ENCODE measurements at regions not wholly inside any gene's neighbourhood (a gene's known extent, or its start where the extent isn't known, plus 50 kb on each side); places are given as distances from the start of the nearest gene placed in this dataset.

DNA sequence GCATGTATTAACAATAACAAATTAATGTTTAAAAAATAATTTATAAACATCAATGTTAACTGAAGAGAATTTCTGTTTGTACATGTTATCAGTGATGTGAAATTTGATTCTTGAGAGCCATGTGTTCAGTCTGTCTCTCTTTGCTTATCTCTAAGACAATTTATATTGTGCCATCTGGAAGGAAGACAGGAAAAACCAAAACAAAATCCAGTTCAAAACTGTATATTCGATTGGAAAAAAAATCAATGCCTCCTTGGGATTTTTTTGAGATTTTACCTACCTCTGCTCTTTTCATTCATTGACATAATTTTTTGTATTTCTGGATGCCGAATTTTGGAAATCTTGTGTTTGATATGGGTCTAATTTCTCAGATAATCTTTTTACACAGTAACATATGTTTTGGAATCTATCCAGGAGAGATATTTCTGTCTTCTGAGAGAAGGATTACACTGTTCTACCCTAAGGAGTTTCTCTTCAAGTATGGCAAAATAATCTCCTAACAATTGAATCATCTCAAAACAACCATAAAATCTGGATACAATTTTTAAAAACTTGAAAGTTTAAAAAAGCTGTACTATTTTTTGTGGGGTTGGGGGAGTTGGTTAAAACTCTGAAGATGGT is 311.9 kb upstream of the GNAI1 start:
- DNase-seq (ENCODE audit: low read depth), result peak; percentile 52
- TF ChIP-seq, protein P1, sequence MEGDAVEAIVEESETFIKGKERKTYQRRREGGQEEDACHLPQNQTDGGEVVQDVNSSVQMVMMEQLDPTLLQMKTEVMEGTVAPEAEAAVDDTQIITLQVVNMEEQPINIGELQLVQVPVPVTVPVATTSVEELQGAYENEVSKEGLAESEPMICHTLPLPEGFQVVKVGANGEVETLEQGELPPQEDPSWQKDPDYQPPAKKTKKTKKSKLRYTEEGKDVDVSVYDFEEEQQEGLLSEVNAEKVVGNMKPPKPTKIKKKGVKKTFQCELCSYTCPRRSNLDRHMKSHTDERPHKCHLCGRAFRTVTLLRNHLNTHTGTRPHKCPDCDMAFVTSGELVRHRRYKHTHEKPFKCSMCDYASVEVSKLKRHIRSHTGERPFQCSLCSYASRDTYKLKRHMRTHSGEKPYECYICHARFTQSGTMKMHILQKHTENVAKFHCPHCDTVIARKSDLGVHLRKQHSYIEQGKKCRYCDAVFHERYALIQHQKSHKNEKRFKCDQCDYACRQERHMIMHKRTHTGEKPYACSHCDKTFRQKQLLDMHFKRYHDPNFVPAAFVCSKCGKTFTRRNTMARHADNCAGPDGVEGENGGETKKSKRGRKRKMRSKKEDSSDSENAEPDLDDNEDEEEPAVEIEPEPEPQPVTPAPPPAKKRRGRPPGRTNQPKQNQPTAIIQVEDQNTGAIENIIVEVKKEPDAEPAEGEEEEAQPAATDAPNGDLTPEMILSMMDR (IDR thresholded peaks at IDR 0.05; ENCODE audit: insufficient read depth, low read depth, low read length), result no peak
- no peak overlapping the region for H3K4me3 ChIP-seq (ENCODE audit: low read depth, low read length)

DNA sequence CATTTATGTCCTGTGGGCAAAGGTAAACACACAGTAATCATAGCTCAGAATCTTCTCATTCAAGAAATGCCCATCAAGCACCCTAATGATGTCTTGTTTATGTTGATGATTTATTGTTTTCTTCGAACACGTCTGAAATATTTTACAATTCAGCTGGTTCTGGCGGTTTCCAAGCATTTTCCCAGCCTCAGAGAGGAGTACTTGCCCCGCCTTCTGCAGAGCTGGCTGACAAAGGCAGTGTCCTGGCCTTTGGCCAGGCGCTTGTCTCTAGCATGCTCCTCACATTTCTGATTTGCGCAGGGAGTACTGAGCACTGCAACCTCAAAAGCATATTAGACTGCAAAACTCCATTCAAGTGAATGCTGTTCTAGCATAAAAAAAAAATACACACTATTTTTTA is 314.2 kb upstream of the GNAI1 start:
- TF ChIP-seq, protein P1 (IDR thresholded peaks at IDR 0.05; ENCODE audit: insufficient read depth, low read depth, low read length), result no peak
- H3K4me3 ChIP-seq (ENCODE audit: low read depth, low read length), result no peak overlapping the region
- DNase-seq (ENCODE audit: low read depth), result peak; percentile 92

DNA sequence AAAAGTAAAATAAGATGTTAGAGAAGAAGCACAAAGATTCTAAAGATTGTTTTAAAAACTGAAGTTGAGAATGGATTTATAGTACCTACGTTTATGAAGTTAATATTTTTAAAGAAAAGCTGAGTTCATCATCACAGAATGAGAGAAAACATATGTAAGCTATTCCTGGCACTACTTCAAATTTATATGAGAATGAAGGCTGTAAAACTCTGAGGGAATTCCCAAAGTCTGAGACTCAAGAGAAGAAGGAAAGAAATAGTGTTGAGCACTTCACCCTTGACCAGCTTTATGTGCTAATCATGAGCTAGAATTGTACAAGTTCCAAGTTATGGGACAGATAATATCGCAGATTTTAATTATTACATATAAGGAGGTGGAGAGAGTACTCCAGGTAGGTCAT is 323.7 kb upstream of the GNAI1 start:
- no peak overlapping the region for H3K4me3 ChIP-seq (ENCODE audit: low read depth, low read length)
- DNase-seq (ENCODE audit: low read depth), result peak; percentile 29
- TF ChIP-seq, protein P1 (IDR thresholded peaks at IDR 0.05; ENCODE audit: insufficient read depth, low read depth, low read length), result no peak

DNA sequence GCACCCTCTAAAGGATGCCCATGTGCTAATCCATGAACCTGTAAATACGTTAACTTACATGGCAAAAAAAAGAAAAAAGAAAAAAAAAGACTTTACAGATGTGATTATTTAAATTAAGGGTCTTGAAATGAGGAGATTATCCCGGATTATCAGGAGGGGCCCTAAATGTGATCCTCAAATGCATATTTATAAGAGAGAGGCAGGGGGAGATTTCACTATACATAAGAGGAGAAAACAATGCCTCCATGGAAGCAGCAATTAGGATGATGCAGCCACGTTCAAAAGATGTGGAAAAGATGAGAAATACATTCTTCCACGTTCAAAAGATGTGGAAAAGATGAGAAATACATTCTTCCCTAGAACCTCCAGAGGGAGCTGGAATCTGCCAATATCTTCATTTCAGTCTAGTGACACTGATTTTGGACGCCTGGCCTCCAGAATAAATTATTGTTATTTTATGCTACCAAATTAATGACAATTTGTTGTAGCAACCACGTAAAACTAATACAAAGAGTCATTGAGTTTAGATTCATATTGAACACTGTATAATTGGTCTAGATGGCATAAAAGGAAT is 328.4 kb upstream of the GNAI1 start:
- no peak overlapping the region for H3K4me3 ChIP-seq (ENCODE audit: low read depth, low read length)
- TF ChIP-seq, protein P1 (IDR thresholded peaks at IDR 0.05; ENCODE audit: insufficient read depth, low read depth, low read length), result peak; percentile 60
- peak; percentile 52 for DNase-seq (ENCODE audit: low read depth)

DNA sequence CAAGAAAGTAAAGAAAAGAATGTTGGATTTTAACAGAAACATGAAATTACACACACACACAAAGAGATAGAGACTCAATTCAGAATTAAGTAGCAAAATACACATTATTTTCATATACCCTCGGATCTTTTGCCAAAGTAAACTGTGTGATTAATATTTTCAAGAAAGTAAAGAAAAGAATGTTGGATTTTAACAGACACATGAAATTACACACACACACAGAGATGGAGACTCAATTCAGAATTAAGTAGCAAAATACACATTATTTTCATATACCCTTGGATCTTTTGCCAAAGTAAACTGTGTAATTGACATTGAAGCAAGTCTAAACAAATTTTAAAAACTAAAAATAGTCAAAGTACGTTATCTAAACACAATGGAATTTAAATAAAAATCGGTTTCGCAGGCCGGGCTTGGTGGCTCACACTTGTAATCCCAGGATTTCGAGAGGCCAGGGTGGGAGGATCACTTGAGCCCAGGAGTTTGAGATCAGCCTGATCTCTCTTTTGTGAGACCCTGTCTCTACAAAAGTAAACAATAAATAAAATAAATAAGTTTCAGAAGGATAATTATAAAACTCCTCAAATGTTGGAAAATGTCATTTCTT is 337.3 kb upstream of the MAGI2 start:
- TF ChIP-seq, protein P1 (IDR thresholded peaks at IDR 0.05; ENCODE audit: insufficient read depth, low read depth, low read length), result no peak
- no peak for DNase-seq (ENCODE audit: low read depth)
- H3K4me3 ChIP-seq (ENCODE audit: low read depth, low read length), result no peak overlapping the region

DNA sequence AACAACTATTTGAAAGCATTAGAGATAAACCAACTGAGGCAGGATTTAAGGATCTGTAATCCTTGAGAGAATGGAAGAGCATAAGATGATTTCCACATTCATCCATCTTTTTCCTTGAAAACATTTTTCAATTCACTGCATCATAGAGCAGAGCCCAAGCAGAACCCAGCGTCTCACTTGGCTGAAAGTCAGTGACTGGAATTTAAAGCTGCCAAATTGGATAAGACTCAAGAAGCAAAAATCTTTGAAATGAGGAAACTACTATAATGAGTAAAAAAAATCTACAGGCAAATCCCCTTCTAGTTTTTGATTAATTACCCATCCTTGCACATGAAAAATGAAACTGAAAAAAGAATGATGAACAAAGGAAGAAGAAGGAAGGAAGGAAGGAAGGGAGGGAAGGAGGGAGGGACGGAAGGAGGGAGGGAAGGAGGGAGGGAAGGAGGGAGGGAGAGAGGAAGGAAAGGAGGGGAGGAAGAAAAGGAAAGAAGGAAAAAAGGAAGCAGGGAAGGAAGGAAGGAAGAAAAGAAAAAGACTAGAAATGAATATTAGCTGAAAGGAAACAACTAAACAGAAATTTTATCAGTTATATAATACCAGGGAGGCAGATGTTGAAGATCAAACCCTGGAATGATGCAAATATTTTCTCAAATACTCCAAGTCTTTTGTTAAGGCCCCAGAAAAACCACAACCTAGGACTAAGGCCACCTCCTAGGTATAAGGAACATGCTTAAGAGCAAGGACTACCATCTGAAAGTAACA is 336.3 kb upstream of the MAGI2 start:
- DNase-seq (ENCODE audit: low read depth), result peak; percentile 48
- H3K4me3 ChIP-seq (ENCODE audit: low read depth, low read length), result no peak overlapping the region
- TF ChIP-seq, protein P1 (IDR thresholded peaks at IDR 0.05; ENCODE audit: insufficient read depth, low read depth, low read length), result no peak
